Esophagus muscularis mucosa (tissue), 3 donors: ENCODE measurements at regions not wholly inside any gene's neighbourhood (a gene's known extent, or its start where the extent isn't known, plus 50 kb on each side); places are given as distances from the start of the nearest gene placed in this dataset.

Experiments
- POLR2AphosphoS5 ChIP-seq, 2 donors: sonication (generic); formaldehyde crosslinking; IDR thresholded peaks; one replicate each; pipeline ENCODE4 v1.6.1; 2017; ENCODE audit warnings: antibody characterized with exemption in 2 of 2
- TF ChIP-seq, protein P1 (sequence below), 3 experiments: fragments of 200-600 bp in 2 of 3; fragments of 450-650 bp in 1 of 3; sonication (generic) in 2 of 3; IDR thresholded peaks; one replicate each; pipeline ENCODE4 v1.5.1; 2017 to 2019; ENCODE audit warnings: antibody characterized with exemption in 3 of 3, mild to moderate bottlenecking in 2 of 3, moderate library complexity in 1 of 3

DNA sequence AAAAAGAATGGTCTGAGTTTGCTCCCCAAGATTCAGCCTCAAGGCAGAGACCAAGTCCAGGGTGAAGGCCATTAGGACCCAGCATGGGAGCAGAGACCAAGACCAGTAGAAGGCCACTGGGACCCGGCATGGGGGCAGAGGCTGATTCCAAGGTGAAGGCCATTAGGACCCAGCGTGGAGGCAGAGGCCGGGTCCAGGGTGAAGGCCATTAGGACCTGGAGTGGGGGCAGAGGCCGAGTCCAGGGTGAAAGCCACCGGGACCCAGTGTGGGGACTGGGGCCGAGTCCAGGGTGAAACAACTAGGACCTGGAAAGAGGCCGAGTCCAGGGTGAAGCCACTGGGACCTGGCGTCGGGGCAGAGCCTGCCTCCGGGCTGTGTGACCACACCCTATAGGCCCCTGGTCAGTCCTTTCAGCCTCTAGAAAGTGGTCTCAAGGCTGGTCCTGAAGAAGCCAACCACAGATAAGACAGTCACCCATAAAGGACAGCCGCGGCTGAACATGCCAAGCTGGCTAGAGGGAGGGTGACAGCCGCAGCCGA, 113.8 kb upstream of the SALL3 start:
- TF ChIP-seq POLR2AphosphoS5 (IDR thresholded peaks at IDR 0.05) = no peak
- TF ChIP-seq, protein P1, sequence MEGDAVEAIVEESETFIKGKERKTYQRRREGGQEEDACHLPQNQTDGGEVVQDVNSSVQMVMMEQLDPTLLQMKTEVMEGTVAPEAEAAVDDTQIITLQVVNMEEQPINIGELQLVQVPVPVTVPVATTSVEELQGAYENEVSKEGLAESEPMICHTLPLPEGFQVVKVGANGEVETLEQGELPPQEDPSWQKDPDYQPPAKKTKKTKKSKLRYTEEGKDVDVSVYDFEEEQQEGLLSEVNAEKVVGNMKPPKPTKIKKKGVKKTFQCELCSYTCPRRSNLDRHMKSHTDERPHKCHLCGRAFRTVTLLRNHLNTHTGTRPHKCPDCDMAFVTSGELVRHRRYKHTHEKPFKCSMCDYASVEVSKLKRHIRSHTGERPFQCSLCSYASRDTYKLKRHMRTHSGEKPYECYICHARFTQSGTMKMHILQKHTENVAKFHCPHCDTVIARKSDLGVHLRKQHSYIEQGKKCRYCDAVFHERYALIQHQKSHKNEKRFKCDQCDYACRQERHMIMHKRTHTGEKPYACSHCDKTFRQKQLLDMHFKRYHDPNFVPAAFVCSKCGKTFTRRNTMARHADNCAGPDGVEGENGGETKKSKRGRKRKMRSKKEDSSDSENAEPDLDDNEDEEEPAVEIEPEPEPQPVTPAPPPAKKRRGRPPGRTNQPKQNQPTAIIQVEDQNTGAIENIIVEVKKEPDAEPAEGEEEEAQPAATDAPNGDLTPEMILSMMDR (IDR thresholded peaks at IDR 0.05) = no peak
